H1 (cell line): ENCODE measurements at regions not wholly inside any gene's neighbourhood (a gene's known extent, or its start where the extent isn't known, plus 50 kb on each side); places are given as distances from the start of the nearest gene placed in this dataset.

ENCODE experiments used
- CTCF ChIA-PET: fragments of 300-600 bp; sonication (Branson Sonifier 250); formaldehyde crosslinking; loops from one replicate; lab custom pipeline; 2021; ENCODE audit not compliant: partially characterized antibody; lab: Charles Lee
- POLR2A ChIA-PET: fragments of 300-600 bp; sonication (Branson Sonifier 250); formaldehyde crosslinking; loops from one replicate; lab custom pipeline; 2021; ENCODE audit warnings: inconsistent platforms; ENCODE audit not compliant: partially characterized antibody; lab: Charles Lee
- DNase-seq, 2 experiments: peaks; one replicate each; pipeline versions ENCODE4 v3.0.0 to v3.0.0-alpha.2; 2010 to 2022; ENCODE audit warnings: low spot score in 2 of 2, low read depth in 1 of 2, mixed read lengths in 1 of 2
- FAIRE-seq: peaks from 2 replicates; lab custom pipeline; 2011; peaks lifted over from hg19 to GRCh38; lab: Jason Lieb, UNC
- H2AFZ ChIP-seq: 2 replicates; pipeline ENCODE4 v1.8.1; 2012; ENCODE audit warnings: low read length, inconsistent platforms
- H2AK5ac ChIP-seq: 2 replicates; pipeline ENCODE4 v1.6.1; 2013; ENCODE audit warnings: low read depth, low read length
- H2BK120ac ChIP-seq: replicated peaks from 2 replicates; pipeline ENCODE3; 2013; ENCODE audit warnings: low read depth, low read length, inconsistent platforms
- H2BK12ac ChIP-seq: 2 replicates; pipeline ENCODE4 v1.6.1; 2013; ENCODE audit warnings: low read depth, low read length
- H2BK15ac ChIP-seq: 2 replicates; pipeline ENCODE4 v1.6.1; 2013; ENCODE audit warnings: low read length
- H2BK20ac ChIP-seq: 2 replicates; pipeline ENCODE4 v1.6.1; 2013; ENCODE audit warnings: low read length
- H2BK5ac ChIP-seq: 2 replicates; pipeline ENCODE4 v1.6.1; 2013; ENCODE audit warnings: low read depth, low read length
- H3K14ac ChIP-seq: 2 replicates; pipeline ENCODE4 v1.6.1; 2013; ENCODE audit warnings: inconsistent platforms; ENCODE audit not compliant: insufficient read length
- H3K18ac ChIP-seq: 2 replicates; pipeline ENCODE4 v1.6.1; 2013; ENCODE audit warnings: low read length; ENCODE audit errors: extremely low read depth
- H3K23ac ChIP-seq: 2 replicates; pipeline ENCODE4 v1.6.1; 2013; ENCODE audit warnings: inconsistent platforms; ENCODE audit not compliant: insufficient read length
- H3K23me2 ChIP-seq: 2 replicates; pipeline ENCODE4 v1.6.1; 2013; ENCODE audit warnings: low read depth, low read length
- H3K27ac ChIP-seq: 2 replicates; pipeline ENCODE4 v1.6.1; 2011; ENCODE audit warnings: low read depth, low read length, inconsistent platforms
- H3K27me3 ChIP-seq, 4 experiments: replicated peaks in 1 of 4; 1 replicate in 1 of 4; 2 replicates in 3 of 4; pipeline versions ENCODE4 v1.6.1 to v1.8.1; 2011 to 2013; ENCODE audit warnings: low read length in 3 of 4, mild to moderate bottlenecking in 3 of 4, inconsistent platforms in 2 of 4, mixed read lengths in 2 of 4, moderate library complexity in 1 of 4; ENCODE audit not compliant: control insufficient read depth in 3 of 4, insufficient read depth in 3 of 4; ENCODE audit errors: extremely low read depth in 1 of 4
- H3K36me3 ChIP-seq, 4 experiments: 2 replicates each; pipeline versions ENCODE4 v1.6.1 to v1.8.1; 2011 to 2013; ENCODE audit warnings: mild to moderate bottlenecking in 4 of 4, low read length in 3 of 4, moderate library complexity in 2 of 4, control low read depth in 1 of 4, inconsistent platforms in 1 of 4; ENCODE audit not compliant: insufficient read depth in 4 of 4, control insufficient read depth in 2 of 4
- H3K4ac ChIP-seq: replicated peaks from 2 replicates; pipeline ENCODE3; 2013; ENCODE audit warnings: low read length, low read depth, mixed read lengths, inconsistent platforms; ENCODE audit not compliant: insufficient read length
- H3K4me1 ChIP-seq, 4 experiments: replicated peaks in 1 of 4; 1 replicate in 1 of 4; 2 replicates in 3 of 4; pipeline versions ENCODE4 v1.6.1 to v1.8.1; 2011 to 2013; ENCODE audit warnings: low read length in 3 of 4, inconsistent platforms in 2 of 4, mixed read lengths in 1 of 4; ENCODE audit not compliant: insufficient read depth in 4 of 4, control insufficient read depth in 3 of 4
- H3K4me2 ChIP-seq, 2 experiments: 2 replicates each; pipeline versions ENCODE4 v1.6.1 to v1.8.1; 2011 to 2013; ENCODE audit warnings: low read depth in 2 of 2, low read length in 2 of 2, control low read depth in 1 of 2, inconsistent platforms in 1 of 2, mild to moderate bottlenecking in 1 of 2; ENCODE audit not compliant: insufficient read depth in 1 of 2
- H3K4me3 ChIP-seq, 4 experiments: fragments of 200-600, 300-600 bp in 1 of 4; sonication (generic), shearing (Covaris generic), sonication (Bioruptor Twin) in 1 of 4; 2 replicates each; pipeline versions ENCODE4 v1.5.1 to v1.8.1; 2011 to 2016; ENCODE audit warnings: low read length in 4 of 4, low read depth in 3 of 4, control low read depth in 2 of 4, inconsistent platforms in 2 of 4, mild to moderate bottlenecking in 2 of 4, mixed read lengths in 1 of 4, moderate library complexity in 1 of 4; ENCODE audit not compliant: insufficient read depth in 2 of 4; ENCODE audit errors: extremely low read depth in 1 of 4
- H3K56ac ChIP-seq: replicated peaks from 2 replicates; pipeline ENCODE3; 2013; ENCODE audit warnings: low read depth, mild to moderate bottlenecking, mixed read lengths, low read length, inconsistent platforms; ENCODE audit not compliant: insufficient read length
- H3K79me1 ChIP-seq: 2 replicates; pipeline ENCODE4 v1.6.1; 2013; ENCODE audit warnings: low read depth, low read length, control low read depth
- H3K79me2 ChIP-seq, 2 experiments: 2 replicates each; pipeline versions ENCODE4 v1.6.1 to v1.8.1; 2012 to 2013; ENCODE audit warnings: low read length in 2 of 2, mild to moderate bottlenecking in 2 of 2, inconsistent platforms in 1 of 2; ENCODE audit not compliant: insufficient read depth in 2 of 2, control insufficient read depth in 1 of 2
- H3K9ac ChIP-seq, 4 experiments: replicated peaks in 1 of 4; 1 replicate in 1 of 4; 2 replicates in 3 of 4; pipeline versions ENCODE4 v1.6.1 to v1.8.1; 2011 to 2013; ENCODE audit warnings: low read depth in 3 of 4, low read length in 3 of 4, control low read depth in 2 of 4, mild to moderate bottlenecking in 2 of 4, moderate library complexity in 2 of 4, inconsistent platforms in 1 of 4; ENCODE audit errors: extremely low read depth in 1 of 4
- H3K9me3 ChIP-seq, 2 experiments: 2 replicates each; pipeline versions ENCODE4 v1.6.1 to v1.8.1; 2012 to 2013; ENCODE audit warnings: mild to moderate bottlenecking in 2 of 2, moderate library complexity in 2 of 2, control low read depth in 1 of 2, inconsistent platforms in 1 of 2, low read depth in 1 of 2, low read length in 1 of 2, mixed read lengths in 1 of 2; ENCODE audit not compliant: insufficient read depth in 2 of 2
- H4K20me1 ChIP-seq, 2 experiments: replicated peaks in 1 of 2; 2 replicates each; pipeline versions ENCODE3 to v1.8.1; 2011 to 2013; ENCODE audit warnings: inconsistent platforms in 2 of 2, low read length in 2 of 2, mild to moderate bottlenecking in 1 of 2; ENCODE audit not compliant: insufficient read depth in 2 of 2, control insufficient read depth in 1 of 2
- H4K5ac ChIP-seq: 2 replicates; pipeline ENCODE4 v1.6.1; 2013; ENCODE audit warnings: low read length, low read depth, mixed read lengths, inconsistent platforms; ENCODE audit not compliant: insufficient read length
- H4K8ac ChIP-seq: 2 replicates; pipeline ENCODE4 v1.8.0; 2013; ENCODE audit warnings: mild to moderate bottlenecking, moderate library complexity, low read length, inconsistent platforms; ENCODE audit not compliant: insufficient read depth; ENCODE audit errors: extremely low read depth
- H4K91ac ChIP-seq: replicated peaks from 2 replicates; pipeline ENCODE3; 2013; ENCODE audit warnings: low read length, mixed read lengths, inconsistent platforms; ENCODE audit not compliant: insufficient read length
- MAFK ChIP-seq: IDR thresholded peaks from 2 replicates; pipeline ENCODE4 v1.6.1; 2012; ENCODE audit warnings: low read depth, mild to moderate bottlenecking, improper control_type of control experiment, low read length
- RAD21 ChIP-seq, 2 experiments: IDR thresholded peaks in 1 of 2; conservative IDR thresholded peaks in 1 of 2; 2 replicates each; pipeline ENCODE4 v1.6.1; 2011; ENCODE audit warnings: low read depth in 2 of 2, low read length in 2 of 2, improper control_type of control experiment in 1 of 2, inconsistent platforms in 1 of 2, mild to moderate bottlenecking in 1 of 2, moderate library complexity in 1 of 2
- SIN3A ChIP-seq, 2 experiments: IDR thresholded peaks in 1 of 2; conservative IDR thresholded peaks in 1 of 2; 2 replicates each; pipeline ENCODE4 v1.6.1; 2011 to 2012; ENCODE audit warnings: low read length in 2 of 2, improper control_type of control experiment in 1 of 2, low read depth in 1 of 2, mild to moderate bottlenecking in 1 of 2
- WGBS, 2 experiments: shearing (Covaris generic) in 1 of 2; methylation state at CpG; one replicate each; pipeline versions ENCODE4 v1.1.6 to v1.1.7; 2013 to 2015; ENCODE audit warnings: low lambda C conversion rate in 2 of 2, mixed read lengths in 2 of 2, inconsistent platforms in 1 of 2, low coverage in 1 of 2, missing lambda C conversion rate in 1 of 2; ENCODE audit not compliant: insufficient replicate concordance in 2 of 2, insufficient coverage in 1 of 2, insufficient read length in 1 of 2; ENCODE audit errors: extremely low coverage in 1 of 2, missing lambda C conversion rate in 1 of 2; 5-methylcytosine and 5-hydroxymethylcytosine counted together

GRCh38 chr2:157085522-157085921 is 172.0 kb upstream of the GALNT5 start:
- Histone ChIP-seq H4K91ac (no peak overlapping the region), H3K27me3 (no peaks in the 10 kb centered on the region), H3K56ac (no peak overlapping the region), H3K4me1 (no peaks in the 10 kb centered on the region), H3K14ac (no peak overlapping the region), H3K23ac (no peak overlapping the region), H3K4ac (no peak overlapping the region), H2BK20ac (no peak overlapping the region), H3K79me2 (no peaks in the 10 kb centered on the region), H2BK5ac (no peak overlapping the region), H3K79me1 (no peaks in the 10 kb centered on the region), H3K4me3 (no peak overlapping the region), H3K27ac (no peak overlapping the region), H2BK12ac (no peak overlapping the region), H3K36me3 (no peaks in the 10 kb centered on the region), H2AFZ (no peak overlapping the region), H3K9ac (no peak overlapping the region), H2BK15ac (no peak overlapping the region), H2BK120ac (no peak overlapping the region), H4K8ac (no peak overlapping the region), H3K23me2 (no peaks in the 10 kb centered on the region), H4K20me1 (no peaks in the 10 kb centered on the region), H3K4me2 (no peak overlapping the region), H3K18ac (no peak overlapping the region), H4K5ac (no peak overlapping the region), H3K9me3 (no peaks in the 10 kb centered on the region), H2AK5ac (no peak overlapping the region)
- no peak for FAIRE-seq
- no peak for DNase-seq
- ChIA-PET POLR2A (interaction anchor here (1.0 kb wide), 1 partner anchor 32 kb away, joined by 4 read pairs; no protein-coding TSS in a partner anchor), CTCF (interaction anchor here (1.0 kb wide), 1 partner anchor 9 kb away, joined by 3 read pairs; no protein-coding TSS in a partner anchor)
- WGBS, 2 experiments = 83% methylated on average over 1 of the region's 1 CpG; no CpG with 5 or more reads in 1 of the 2 experiments
- TF ChIP-seq RAD21 (IDR thresholded peaks at IDR 0.05 in 1 of 2, conservative IDR thresholded peaks at IDR 0.05 in 1 of 2; ENCODE audit: low read depth in 2 of 2, low read length in 2 of 2) (no peak), SIN3A (conservative IDR thresholded peaks at IDR 0.05 in 1 of 2, IDR thresholded peaks at IDR 0.05 in 1 of 2; ENCODE audit: low read depth in 1 of 2, low read length in 2 of 2) (no peak), MAFK (no peak)
